ENCODE measurements at regions not wholly inside any gene's neighbourhood (a gene's known extent, or its start where the extent isn't known, plus 50 kb on each side); places are given as distances from the start of the nearest gene placed in this dataset.

GRCh38 chr5:5619546-5619945, 197.1 kb downstream of the ICE1 start:
- TF ChIP-seq, protein P1, sequence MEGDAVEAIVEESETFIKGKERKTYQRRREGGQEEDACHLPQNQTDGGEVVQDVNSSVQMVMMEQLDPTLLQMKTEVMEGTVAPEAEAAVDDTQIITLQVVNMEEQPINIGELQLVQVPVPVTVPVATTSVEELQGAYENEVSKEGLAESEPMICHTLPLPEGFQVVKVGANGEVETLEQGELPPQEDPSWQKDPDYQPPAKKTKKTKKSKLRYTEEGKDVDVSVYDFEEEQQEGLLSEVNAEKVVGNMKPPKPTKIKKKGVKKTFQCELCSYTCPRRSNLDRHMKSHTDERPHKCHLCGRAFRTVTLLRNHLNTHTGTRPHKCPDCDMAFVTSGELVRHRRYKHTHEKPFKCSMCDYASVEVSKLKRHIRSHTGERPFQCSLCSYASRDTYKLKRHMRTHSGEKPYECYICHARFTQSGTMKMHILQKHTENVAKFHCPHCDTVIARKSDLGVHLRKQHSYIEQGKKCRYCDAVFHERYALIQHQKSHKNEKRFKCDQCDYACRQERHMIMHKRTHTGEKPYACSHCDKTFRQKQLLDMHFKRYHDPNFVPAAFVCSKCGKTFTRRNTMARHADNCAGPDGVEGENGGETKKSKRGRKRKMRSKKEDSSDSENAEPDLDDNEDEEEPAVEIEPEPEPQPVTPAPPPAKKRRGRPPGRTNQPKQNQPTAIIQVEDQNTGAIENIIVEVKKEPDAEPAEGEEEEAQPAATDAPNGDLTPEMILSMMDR (IDR thresholded peaks at IDR 0.05): no peak
- no peak for TF ChIP-seq POLR2A (IDR thresholded peaks at IDR 0.05)
